ENCODE measurements at regions not wholly inside any gene's neighbourhood (a gene's known extent, or its start where the extent isn't known, plus 50 kb on each side); places are given as distances from the start of the nearest gene placed in this dataset.

DNA sequence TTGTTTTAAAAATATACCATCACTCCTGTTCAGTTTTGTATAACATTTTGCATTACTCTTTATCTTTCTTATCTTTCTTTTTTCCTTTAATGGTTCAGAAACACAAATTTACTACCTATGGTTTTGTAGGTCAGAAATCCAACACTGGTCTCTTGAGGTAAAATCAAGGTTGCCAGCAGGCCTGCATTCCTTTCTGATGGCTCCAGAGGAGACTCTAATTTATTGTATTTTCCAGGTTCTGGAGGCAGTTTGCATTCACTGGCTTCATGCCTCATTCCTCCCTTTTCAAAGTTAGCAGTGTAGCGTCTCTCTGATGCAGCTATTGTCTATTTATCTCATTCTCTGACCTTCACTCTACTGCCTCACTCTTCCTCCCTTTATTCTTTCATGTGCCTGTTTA, 767.4 kb downstream of the SLITRK6 start:
- DNase-seq, result no peak

DNA sequence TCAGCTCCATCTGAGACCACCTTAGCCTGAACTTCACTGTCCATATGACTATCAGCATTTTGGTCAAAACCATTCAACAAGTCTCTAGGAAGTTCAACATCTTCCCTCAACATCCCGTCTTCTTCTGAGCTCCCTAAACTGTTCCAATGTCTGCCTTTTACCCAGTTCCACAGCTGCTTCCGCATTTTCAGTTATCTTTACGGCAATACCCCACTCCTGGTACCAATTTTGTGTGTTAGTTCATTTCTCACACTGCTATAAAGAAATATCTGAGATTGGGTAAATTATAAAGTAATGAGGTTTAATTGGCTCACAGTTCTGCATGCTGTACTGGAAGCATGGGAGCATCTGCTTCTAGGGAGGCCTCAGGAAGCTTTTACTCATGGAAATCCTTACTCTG, 771.2 kb downstream of the SLITRK6 start:
- no peak for DNase-seq

DNA sequence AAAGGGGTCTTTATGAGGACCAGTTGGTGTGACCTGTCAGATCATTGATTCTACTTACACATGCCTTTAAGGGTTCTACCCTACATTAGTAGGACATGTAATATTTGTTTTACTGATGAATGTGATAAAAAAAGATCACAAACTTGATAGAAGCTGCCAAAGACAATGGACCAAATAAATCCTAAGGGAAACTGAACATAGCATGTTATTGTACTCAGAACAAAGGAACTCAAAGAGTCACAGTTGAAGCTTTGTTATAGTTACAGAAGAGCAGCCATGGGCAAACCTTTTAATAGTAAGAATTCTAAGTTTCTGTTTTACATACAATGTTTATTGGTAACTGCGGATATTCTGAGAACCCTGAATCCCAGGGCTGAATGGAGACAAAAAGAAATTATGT, 780.1 kb downstream of the SLITRK6 start:
- no peak for DNase-seq

DNA sequence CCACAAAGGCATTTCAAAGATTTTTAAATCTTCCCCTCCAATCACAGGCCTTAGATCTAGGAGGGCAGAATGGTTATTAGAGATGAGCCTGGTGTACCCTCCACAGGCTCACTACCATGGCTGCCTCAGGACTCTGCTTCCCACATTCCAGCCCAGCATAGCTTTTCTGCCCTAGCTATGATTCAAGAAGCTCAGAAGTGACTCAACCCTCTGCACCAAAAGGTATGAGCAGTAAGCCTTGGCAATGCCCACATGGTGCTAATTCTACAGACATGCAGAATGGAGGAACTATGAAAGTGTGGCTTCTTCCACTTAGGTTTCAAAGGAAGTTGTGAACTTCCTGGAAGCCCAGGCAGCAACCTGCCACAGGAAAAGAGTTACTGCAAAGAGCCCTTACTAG, 786.2 kb downstream of the SLITRK6 start:
- no peak for DNase-seq

DNA sequence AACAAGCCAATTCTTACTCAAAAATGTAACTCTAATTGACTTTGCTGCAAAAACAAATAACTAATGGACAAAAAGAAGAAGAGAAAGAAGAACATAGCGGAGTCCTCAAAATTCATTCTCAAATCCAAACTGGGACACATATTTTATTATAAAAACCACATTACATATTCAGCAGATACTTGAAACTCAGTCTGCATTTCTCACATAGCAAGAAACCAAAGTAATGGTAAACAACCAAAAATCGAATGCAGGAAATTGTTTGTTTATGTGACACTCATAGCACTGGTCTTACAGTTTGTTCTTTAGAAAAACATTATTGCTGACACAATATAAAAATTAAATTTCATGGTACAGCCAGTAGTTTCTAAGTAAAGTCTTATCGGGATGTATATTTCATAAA, 789.8 kb downstream of the SLITRK6 start:
- DNase-seq, result no peak

DNA sequence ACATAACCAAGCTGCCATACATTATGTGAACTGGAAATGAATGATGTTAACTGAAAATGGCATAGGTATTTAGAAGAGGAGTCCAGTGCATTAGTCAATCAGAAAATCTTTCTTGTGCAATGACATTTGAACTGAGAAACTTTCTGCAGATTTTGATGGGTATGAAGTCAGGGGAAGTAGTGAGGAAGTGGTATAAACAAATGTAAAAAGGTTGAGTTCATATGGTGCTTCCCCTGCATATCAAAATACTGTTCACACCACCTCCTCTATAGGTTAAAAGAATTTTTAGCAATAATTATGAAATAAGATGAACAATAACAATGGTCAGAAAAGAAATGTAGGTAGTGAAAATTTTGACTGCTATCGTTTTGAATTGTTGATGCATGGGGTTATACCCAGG, 800.0 kb downstream of the SLITRK6 start:
- DNase-seq, result no peak

DNA sequence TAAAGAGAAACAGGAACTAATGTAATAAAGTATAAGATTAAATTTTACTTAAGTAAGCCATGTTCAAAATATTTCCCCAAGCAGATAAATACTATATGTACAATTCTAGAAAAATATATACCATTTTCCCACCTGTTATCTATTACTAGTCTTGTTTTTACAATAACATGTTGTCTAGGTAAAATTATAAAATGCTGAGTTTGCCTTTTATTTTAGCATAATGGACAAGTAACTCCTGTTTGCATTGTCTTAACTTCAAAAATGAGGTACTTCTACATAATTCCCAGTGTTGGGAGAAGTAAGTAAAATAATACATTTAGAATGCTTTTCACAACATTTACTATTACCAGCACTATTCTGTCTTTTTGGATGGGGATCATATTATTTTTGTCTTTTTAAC, 800.5 kb downstream of the SLITRK6 start:
- DNase-seq, result no peak

DNA sequence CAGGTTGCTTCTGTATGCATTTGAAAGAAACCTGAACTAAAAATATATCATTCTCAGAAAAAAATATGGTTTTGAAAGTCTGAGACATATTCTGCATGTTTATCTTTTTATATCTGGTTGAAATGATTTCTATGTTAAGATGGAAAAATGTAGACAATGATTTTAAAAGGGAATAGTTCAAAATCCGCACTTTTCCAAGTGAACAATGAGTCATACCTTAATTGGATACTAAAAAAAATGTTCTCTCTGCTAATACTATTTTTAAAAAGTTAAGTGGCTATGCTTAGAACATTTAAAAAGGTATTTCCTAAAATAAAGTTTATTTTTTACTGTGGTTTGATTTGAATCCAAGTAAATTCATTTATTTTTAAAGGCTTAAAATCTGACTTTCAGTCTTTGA, 801.4 kb downstream of the SLITRK6 start:
- DNase-seq, result no peak

DNA sequence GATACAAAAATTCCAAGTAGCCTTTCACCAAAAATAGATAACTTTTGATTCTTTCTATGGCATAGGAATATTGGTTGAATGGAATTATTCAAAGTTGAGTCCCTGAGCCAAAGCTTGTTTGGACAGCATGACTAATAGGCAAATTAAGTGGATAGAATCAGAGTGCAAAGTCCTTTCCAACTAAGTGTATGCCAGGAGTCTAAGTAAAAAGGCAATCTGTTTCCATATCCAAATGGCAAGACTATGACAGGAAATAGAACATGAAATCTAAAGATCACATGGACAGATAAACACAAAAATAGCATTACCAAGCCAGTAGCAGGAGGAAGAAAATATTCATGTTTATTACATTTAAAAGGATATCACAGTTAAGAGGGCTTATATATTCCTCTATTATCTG, 804.6 kb downstream of the SLITRK6 start:
- no peak for DNase-seq

DNA sequence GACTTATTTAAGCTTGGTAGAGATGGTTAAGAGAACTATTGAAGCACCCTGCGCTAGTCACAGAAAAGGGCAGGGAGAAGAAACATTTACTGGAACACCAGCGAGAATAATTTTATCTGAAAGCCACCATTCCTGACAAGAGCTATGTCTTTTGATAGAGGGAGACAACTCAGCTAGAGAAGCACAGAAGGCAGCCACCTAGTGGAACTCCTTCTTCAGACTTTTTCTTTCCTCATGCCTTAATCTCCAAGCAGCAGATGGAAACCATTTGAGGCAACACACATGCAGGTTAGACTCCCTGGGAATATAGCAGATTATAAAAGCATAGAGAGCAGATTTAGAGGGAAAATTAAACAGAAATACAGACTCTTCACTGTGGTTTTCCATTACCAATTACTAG, 813.4 kb downstream of the SLITRK6 start:
- no peak for DNase-seq

DNA sequence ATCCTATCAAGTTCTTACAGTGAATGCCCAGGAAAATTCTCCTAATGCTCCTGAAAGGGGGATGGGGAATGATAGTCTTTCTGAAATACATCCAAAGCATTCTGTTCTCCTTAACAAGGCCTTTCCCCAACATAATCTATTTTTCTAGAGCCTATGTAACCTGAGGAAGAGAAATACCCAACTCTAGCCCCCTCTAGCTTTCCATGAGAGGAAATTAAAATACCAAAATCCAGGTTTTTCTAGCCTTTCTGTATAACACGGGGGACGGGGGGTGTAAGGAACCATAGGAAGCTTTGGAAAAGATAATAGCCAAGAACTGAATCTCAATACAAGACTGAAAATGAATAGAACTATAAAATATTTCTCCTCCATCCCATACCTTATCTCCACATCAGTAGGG, 815.9 kb downstream of the SLITRK6 start:
- DNase-seq, result no peak

DNA sequence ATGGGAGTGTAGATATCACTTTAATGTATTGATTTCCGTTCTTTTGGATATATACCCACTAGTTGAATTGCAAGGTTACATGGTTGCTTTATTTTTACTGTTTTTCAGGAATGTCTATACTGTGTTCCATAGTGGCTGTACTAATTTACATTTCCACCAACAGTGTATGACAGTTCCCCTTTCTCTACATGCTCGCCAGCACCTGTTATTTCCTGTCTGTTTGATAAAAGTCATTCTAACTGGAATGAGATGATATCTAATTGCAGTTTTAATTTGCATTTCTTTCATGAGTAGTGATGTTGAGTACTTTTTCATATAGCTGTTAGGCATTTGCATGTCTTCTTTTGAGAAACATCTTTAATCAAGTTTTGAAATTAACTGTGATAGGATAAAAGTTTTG, 818.6 kb downstream of the SLITRK6 start:
- no peak for DNase-seq

DNA sequence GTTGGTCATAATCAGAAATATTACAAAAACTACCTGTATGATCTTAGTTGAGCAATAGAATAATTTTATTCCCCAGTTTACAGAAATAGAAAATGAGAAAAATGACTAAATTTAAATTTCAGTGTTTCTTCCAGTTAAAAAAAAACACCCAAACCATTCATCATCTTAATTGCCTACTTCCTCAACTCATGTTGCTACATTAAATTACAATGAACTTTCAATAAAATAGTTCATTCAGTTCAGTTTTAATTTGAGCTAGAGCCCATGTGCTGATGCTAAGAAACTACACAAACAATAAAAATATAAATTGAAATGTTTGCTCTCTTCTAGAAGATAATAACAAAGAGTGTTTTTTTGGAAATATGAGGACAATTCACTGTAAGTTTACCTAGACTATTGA, 820.4 kb downstream of the SLITRK6 start:
- no peak for DNase-seq

DNA sequence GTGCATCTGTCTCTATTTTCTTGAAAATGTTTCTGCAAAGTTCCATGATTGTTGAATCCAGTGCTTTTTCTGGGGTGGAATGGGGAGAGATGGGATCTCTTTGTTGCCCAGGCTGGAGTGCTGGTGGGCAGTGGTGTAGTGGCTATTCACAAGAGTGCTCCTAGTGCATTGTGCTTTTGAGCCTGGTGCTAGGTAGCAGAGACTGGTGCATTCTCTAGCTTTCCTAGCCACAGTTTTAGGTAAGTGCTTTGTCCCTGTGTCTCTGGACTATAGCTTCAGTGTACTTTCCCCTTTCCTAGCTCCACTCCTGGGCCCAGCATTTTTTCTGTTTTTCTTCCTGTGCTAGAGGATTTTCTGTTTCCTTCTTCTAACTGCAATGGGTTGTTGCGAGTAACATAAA, 825.6 kb downstream of the SLITRK6 start:
- DNase-seq, result no peak

DNA sequence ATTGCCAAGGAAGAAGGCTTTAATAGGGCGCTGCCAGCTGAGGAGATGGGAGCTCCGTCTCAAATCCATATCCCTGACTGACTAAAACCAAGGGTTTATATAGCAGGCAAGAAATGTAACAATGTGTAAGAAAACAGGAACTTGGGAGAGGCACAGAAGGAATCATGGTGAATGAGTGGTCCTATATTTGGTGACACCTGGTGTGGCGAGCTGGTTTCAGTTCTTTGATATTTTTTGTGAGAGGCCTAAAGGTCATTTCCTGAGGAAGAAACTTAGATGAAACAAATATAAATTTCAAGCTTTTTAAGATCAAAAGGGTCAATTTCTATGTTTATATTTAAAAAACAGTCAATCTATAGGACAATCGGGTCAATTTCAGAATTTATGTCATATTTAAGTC, 826.3 kb downstream of the SLITRK6 start:
- DNase-seq, result no peak

DNA sequence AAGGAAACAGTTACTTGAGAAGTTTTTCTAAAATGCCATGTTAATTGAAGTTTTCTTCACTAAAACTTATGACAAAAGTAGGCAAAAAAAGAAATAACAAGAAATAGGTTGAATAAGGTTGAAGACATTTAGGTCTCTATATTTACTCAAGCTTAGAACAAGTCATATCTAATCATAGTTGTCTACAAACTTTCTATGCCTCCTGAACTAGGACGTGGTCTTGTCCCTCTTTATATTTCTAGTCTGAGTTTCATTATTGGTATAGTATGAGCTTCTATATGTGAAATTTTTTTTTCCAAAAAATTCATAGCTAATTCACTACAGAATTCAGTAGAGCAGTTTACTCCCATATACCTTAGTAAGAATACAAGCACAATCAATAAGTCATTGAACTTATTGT, 836.4 kb downstream of the SLITRK6 start:
- DNase-seq, result no peak

DNA sequence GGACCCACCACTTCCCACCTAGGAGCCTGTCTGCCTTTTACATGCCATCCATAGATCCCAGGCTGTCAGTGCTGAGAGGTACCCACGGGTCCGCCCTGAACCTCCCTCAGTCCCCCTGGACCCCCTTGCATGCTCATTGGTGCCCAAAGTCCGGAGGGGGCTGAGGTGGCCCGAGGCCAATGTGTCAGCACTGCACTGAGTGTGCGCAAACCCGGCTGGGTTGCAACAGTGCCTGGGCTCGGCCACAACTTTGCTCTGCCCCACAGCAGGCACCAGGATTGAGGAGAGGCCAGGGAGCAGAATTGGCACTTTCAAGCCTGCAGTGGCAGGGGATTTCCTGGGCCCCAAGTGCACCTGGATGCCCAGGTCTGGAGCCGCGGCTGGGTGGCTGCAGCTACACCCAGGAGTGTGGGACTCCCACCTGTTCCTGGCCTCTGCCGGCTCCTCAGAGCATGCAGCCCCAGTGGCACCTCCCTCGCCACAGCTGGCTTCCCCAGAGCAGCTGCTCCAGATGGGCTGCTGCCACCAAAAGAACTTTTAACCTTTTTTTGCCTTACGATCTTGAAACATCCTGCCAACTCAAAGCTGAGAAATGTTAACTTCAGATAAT, 837.0 kb downstream of the SLITRK6 start:
- DNase-seq, result no peak

DNA sequence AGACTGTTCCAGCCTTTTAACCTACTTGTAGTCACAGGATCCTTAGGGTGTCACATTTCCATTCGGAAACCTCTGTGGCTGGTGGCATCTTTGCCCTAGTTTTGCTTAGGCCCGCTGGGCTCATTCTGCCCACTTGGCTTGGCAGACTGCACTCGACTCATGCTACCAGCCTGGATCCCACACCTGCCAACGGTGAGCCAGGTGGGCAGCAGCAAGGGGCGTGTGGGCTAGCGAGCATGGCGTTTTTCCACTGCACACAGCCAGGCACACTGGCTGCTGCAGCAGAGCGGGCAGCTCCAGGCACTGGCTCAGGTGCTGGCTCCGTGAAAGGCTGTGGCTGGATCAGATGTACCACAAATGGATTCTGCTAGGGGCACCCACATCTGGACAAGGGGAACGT, 838.2 kb downstream of the SLITRK6 start:
- no peak for DNase-seq

DNA sequence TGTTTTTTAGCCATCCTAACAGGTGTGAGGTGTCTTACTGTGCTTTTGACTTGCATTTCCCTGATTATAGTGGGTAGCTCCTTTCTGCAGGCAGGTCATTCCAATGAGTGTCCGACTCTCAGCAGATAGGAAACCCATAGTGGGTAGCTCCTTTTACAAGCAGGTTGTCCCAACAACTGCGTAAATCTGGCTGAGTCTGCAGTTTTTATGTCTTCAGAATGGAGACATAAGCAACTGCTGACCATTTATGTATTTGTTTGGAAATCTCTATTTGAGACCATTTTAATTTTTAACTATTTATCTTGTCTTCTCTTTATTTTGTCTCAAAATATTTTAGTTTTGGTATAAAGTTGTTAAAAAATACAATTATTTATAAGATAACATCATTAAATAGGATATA, 839.4 kb downstream of the SLITRK6 start:
- DNase-seq, result no peak

DNA sequence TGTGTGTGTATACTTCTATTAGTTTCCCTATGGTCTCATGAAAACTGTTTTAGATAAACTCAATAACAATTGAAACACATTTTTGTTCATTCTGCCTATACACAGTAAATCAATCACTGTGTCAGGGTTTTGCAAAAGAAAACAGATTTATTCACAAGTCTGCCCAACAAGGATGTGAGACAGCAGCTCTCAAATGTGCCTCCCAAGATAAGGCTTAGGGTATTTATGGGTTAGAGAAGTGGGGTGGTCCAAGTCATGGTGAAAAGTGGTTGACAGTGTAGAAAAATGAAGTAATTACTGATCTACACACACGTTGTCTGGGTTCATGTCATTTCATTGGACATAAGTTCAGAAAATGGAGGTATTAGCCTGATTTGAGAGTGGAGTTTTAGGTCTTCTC, 844.6 kb downstream of the SLITRK6 start:
- no peak for DNase-seq

DNA sequence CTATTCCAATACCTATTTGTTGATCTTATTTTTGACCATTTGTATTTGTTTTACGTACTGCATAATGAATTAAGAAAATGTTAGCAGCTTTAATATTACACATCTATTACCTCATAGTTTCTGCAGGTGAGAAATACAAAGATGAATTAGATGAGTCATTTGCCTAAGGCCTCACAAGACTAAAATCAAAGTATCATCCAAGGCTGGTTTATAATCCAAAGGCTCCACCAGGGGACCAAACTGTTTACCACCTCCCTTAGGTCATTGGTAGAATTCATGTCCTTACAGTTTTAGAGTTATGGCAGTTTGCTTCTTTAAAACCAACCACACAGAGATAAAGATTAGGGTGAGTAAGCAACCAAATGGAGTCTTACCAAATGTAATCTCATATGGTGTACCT, 848.1 kb downstream of the SLITRK6 start:
- no peak for DNase-seq

DNA sequence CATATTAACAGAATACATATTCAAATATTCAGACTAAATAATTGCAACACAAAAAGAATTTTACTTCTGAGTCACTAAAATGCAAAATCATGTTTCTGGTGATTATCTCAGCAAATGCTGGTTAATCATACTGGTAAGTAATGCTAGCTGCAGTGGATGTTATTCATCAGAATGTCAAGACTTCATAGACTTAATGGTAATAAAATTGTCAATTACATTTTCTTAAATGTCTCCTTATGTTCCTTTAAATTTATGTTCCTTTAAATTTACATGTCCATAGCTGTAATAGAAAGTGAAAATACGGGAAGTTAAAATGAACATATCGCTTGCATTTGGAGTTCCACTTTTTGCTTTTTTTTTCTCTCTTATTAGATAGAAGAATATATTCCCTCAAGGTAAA, 853.0 kb downstream of the SLITRK6 start:
- no peak for DNase-seq

DNA sequence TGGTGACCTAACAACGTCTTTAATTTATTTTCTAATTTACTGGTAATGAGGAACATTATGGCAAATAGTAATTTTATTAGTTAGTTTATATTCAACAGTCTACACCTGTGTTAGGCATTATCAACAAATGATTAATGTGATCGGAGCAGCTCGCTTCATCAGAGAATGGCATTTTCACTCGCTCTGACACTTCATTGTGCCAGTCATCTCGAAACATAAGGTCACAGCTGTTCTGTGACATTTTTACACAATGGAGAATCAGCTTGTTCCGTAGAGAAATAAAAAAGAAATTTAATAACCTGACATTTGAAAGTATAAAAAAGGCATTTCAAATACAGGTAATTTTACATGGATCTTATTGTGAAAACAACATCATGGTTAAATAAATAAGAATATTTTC, 858.4 kb downstream of the SLITRK6 start:
- DNase-seq, result no peak

DNA sequence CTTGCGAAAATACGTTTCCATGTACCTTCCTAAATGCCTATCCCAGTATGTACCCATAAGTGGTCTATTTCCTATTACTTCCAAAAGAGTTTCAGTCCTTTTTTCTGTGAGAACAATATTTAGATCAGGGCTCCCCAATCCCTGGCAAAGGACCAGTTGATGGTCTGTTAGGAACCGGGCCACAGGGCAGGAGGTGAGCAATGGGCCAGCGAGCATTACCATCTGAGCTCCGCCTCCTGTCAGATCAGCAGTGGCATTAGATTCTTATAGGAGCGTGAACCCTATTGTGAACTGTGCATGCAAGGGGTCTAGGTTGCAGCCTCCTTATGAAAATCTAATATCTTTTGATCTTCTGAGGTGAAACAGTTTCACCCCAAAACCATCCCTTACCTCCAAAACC, 859.1 kb downstream of the SLITRK6 start:
- no peak for DNase-seq

DNA sequence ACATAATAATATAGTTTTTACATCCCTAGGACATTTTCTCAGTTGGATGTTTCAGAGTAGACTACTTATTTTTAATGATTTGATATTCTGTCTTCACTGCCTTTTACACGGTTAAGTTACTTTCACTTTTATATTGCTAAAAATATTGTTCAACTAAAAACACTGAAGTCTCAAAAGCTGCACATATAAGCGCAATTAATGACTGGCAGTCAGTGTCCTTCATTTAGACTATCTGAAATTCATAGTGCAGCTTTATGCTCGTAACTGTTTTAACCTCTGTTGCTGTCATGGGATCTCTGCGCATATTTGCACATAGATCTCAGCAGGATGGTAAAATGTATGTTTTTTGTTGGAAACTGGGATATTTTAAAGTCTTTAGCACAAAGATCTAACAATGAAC, 864.3 kb downstream of the SLITRK6 start:
- DNase-seq, result no peak

DNA sequence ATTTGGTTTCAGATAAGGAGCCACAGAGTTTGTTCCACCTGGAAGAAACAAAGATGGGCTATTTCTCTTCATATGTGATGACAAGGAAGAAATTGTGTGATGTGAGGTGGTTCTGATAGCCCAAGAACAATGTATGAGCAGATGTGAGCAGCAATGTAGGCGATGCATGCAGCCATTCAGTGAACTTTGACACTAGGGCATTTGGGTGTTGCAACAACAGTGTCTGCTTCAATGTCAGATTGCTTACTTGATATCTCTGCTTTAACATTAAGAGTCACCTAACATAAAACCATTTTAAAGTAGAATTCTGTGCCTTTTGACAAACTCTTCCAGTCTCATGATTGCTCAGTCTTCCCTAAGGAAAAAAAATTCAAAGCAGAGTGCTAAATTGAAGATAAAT, 865.4 kb downstream of the SLITRK6 start:
- no peak for DNase-seq
